ENCODE measurements at regions not wholly inside any gene's neighbourhood (a gene's known extent, or its start where the extent isn't known, plus 50 kb on each side); places are given as distances from the start of the nearest gene placed in this dataset.

DNA sequence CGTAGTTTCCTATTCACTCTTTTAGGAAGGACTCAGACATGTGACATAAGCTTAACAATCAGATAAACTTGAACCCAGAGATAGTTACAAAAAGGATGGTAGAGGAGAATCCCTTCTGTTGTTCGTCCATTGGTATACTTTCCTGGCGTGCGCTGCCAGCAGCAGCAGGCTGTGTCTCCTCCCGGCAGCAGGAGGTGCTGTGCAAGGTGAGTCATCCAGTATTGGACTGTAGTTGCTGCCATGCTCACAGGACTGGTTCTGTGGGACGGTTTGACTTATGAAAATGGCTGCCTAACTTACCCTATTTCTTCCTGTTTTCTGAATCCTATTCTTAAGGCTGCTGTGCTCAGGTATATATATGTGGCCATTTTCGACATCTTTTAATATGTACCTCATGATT lies 253.4 kb upstream of the LRRC3B start:
- DNase-seq (ENCODE audit: low read depth, low spot score), result no peak
- TF ChIP-seq SUZ12 (IDR thresholded peaks at IDR 0.05; ENCODE audit: extremely low read depth, insufficient read depth, insufficient read length) (no peak), YY1 (IDR thresholded peaks at IDR 0.05; ENCODE audit: insufficient read depth, insufficient read length) (no peak), ZNF274 (IDR thresholded peaks at IDR 0.05; ENCODE audit: low read depth, low read length) (no peak)
- H3K27me3 ChIP-seq (ENCODE audit: insufficient read depth, insufficient read length), result no peaks in the 10 kb centered on the region
- H3K36me3 ChIP-seq (ENCODE audit: insufficient read depth, insufficient read length, low read length), result no peaks in the 10 kb centered on the region
- H3K4me1 ChIP-seq (ENCODE audit: insufficient read depth, insufficient read length), result no peaks in the 10 kb centered on the region
- H3K9ac ChIP-seq (ENCODE audit: insufficient read length, low read depth), result no peak overlapping the region
- H3K4me3 ChIP-seq (ENCODE audit: insufficient read length, low read depth), result no peak overlapping the region
- no peaks in the 10 kb centered on the region for H3K9me3 ChIP-seq (ENCODE audit: insufficient read depth, low read length)

DNA sequence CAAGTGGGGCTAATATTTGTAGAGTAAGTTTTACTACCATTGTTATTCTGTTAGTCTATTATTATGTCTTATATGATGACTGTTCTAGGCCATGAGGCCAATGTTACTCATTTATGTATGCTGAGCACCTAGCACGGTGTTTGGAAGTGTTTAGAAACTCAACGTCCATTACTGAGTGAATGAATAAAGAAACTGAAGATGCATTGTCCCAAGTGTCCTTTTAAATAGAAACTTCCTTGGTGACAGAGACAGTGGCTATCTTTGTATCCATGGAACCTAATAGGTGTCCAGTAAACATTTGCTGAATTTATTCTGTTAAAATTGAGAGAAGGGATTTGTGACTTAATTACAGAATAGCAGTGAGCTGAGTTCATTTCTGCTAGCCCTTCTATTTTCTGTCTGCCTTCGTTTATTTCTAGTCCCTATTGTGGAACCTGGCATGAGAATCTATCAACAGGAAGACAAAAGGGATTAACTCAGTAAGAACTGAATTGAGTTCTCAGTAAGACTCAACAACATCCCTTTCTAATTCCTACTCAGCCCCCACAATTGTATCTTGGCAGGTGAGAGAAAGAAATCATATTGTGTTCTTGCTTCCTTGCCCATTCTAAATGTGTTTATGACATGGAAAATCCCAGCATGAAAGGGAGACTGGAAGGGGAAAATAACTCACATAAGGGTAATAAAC lies 246.6 kb upstream of the LRRC3B start:
- Histone ChIP-seq H3K4me1 (ENCODE audit: insufficient read depth, insufficient read length) (no peaks in the 10 kb centered on the region), H3K9ac (ENCODE audit: insufficient read length, low read depth) (no peak overlapping the region), H3K4me3 (ENCODE audit: insufficient read length, low read depth) (no peak overlapping the region), H3K36me3 (ENCODE audit: insufficient read depth, insufficient read length, low read length) (no peaks in the 10 kb centered on the region), H3K9me3 (ENCODE audit: insufficient read depth, low read length) (no peaks in the 10 kb centered on the region), H3K27me3 (ENCODE audit: insufficient read depth, insufficient read length) (no peaks in the 10 kb centered on the region)
- no peak for DNase-seq (ENCODE audit: low read depth, low spot score)
- TF ChIP-seq ZNF274 (IDR thresholded peaks at IDR 0.05; ENCODE audit: low read depth, low read length) (no peak), YY1 (IDR thresholded peaks at IDR 0.05; ENCODE audit: insufficient read depth, insufficient read length) (no peak), SUZ12 (IDR thresholded peaks at IDR 0.05; ENCODE audit: extremely low read depth, insufficient read depth, insufficient read length) (no peak)

DNA sequence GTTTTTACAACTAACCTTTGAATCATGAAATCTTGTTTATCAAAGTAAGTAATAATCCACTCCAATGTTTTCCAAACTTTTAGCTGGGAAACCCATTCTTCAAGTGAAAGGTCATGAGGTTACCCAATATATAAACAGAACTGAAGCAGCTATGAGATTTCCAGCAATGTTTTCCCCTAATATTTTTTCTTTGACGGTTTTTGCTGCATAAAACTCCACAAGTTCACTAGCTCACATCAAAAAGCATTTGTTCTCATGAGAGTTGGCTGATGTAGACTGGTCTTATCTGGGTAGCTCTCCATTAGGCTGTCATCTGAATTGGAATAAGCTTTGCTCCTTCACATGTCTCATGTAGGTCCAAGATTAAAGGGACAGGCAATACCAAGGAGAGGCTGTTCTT lies 241.2 kb upstream of the LRRC3B start:
- H3K9me3 ChIP-seq (ENCODE audit: insufficient read depth, low read length), result no peaks in the 10 kb centered on the region
- no peak overlapping the region for H3K4me3 ChIP-seq (ENCODE audit: insufficient read length, low read depth)
- H3K27me3 ChIP-seq (ENCODE audit: insufficient read depth, insufficient read length), result no peaks in the 10 kb centered on the region
- TF ChIP-seq YY1 (IDR thresholded peaks at IDR 0.05; ENCODE audit: insufficient read depth, insufficient read length) (no peak), ZNF274 (IDR thresholded peaks at IDR 0.05; ENCODE audit: low read depth, low read length) (no peak), SUZ12 (IDR thresholded peaks at IDR 0.05; ENCODE audit: extremely low read depth, insufficient read depth, insufficient read length) (no peak)
- no peaks in the 10 kb centered on the region for H3K4me1 ChIP-seq (ENCODE audit: insufficient read depth, insufficient read length)
- no peaks in the 10 kb centered on the region for H3K36me3 ChIP-seq (ENCODE audit: insufficient read depth, insufficient read length, low read length)
- no peak overlapping the region for H3K9ac ChIP-seq (ENCODE audit: insufficient read length, low read depth)
- no peak for DNase-seq (ENCODE audit: low read depth, low spot score)

DNA sequence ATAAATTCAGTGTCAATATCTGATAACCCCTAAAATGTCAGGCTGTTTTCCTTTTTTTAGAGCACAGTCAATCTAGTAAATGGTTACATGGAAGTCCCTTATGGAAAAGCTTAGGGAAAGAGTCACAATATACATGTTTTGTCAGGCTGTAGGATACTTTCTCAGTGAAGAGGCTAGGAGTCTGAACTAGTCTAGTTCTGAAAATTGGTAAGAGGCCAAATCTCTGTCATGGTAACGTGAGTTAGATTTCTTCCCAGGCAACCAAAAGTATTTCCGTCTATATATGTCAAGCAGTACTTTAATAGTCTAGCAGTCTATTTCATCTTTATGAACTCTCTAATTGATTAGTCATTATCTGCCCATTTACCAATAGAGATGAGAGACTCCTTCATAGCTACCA lies 215.9 kb upstream of the LRRC3B start:
- H3K9ac ChIP-seq (ENCODE audit: insufficient read length, low read depth), result no peak overlapping the region
- no peaks in the 10 kb centered on the region for H3K36me3 ChIP-seq (ENCODE audit: insufficient read depth, insufficient read length, low read length)
- no peaks in the 10 kb centered on the region for H3K27me3 ChIP-seq (ENCODE audit: insufficient read depth, insufficient read length)
- no peaks in the 10 kb centered on the region for H3K4me1 ChIP-seq (ENCODE audit: insufficient read depth, insufficient read length)
- no peak overlapping the region for H3K4me3 ChIP-seq (ENCODE audit: insufficient read length, low read depth)
- DNase-seq (ENCODE audit: low read depth, low spot score), result no peak
- TF ChIP-seq ZNF274 (IDR thresholded peaks at IDR 0.05; ENCODE audit: low read depth, low read length) (no peak), SUZ12 (IDR thresholded peaks at IDR 0.05; ENCODE audit: extremely low read depth, insufficient read depth, insufficient read length) (no peak), YY1 (IDR thresholded peaks at IDR 0.05; ENCODE audit: insufficient read depth, insufficient read length) (no peak)
- 0 out of 2 replicates have a peak, but pooled peaks cover 3% of the 10 kb centered on the region for H3K9me3 ChIP-seq (ENCODE audit: insufficient read depth, low read length)

DNA sequence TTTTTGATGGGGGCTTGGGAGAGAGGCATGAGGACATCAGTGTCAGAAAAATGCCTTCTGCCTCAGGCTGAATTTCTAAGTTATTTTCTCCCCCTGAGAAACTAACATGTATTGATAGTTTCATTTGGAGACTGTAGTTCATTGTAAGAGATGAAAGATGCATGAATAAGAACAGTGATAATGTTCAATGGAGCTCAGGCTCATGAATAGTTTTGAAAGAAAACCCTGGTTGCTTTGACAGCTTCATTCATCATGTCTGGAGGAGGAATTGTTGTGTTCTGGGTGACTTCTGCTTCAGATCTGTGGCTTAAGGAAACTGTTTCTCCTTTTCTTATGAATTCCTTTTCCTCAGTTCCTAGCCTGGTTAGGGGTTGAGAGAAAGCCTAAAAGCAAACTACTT lies 204.0 kb upstream of the LRRC3B start:
- TF ChIP-seq YY1 (IDR thresholded peaks at IDR 0.05; ENCODE audit: insufficient read depth, insufficient read length), result no peak
- TF ChIP-seq SUZ12 (IDR thresholded peaks at IDR 0.05; ENCODE audit: extremely low read depth, insufficient read depth, insufficient read length), result no peak
- TF ChIP-seq ZNF274 (IDR thresholded peaks at IDR 0.05; ENCODE audit: low read depth, low read length), result no peak
- Histone ChIP-seq H3K27me3 (ENCODE audit: insufficient read depth, insufficient read length) (no peaks in the 10 kb centered on the region), H3K36me3 (ENCODE audit: insufficient read depth, insufficient read length, low read length) (no peaks in the 10 kb centered on the region), H3K9ac (ENCODE audit: insufficient read length, low read depth) (no peak overlapping the region), H3K9me3 (ENCODE audit: insufficient read depth, low read length) (0 out of 2 replicates have a peak, but pooled peaks cover 3% of the 10 kb centered on the region), H3K4me1 (ENCODE audit: insufficient read depth, insufficient read length) (no peaks in the 10 kb centered on the region), H3K4me3 (ENCODE audit: insufficient read length, low read depth) (no peak overlapping the region)
- DNase-seq (ENCODE audit: low read depth, low spot score), result no peak

DNA sequence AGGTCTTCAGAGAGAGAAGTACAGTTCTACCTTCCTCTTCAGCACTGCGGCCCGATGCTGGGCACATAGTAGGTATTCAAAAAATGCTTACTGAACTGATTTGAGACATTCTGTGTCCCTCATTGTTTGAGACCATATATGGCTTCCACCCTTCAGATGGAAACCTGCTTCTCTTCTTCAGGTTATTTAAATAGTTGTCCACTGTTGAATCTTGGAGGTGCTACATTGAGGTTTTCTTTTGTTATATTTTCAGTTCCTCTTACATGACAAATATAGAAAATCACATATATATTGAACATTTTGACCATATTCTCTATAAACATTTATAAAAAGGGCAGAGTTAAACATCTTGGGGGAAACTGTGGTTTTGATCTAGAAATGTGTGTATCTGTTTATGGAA lies 200.2 kb upstream of the LRRC3B start:
- H3K4me1 ChIP-seq (ENCODE audit: insufficient read depth, insufficient read length), result no peaks in the 10 kb centered on the region
- H3K4me3 ChIP-seq (ENCODE audit: insufficient read length, low read depth), result no peak overlapping the region
- no peaks in the 10 kb centered on the region for H3K27me3 ChIP-seq (ENCODE audit: insufficient read depth, insufficient read length)
- no peak for DNase-seq (ENCODE audit: low read depth, low spot score)
- no peaks in the 10 kb centered on the region for H3K9me3 ChIP-seq (ENCODE audit: insufficient read depth, low read length)
- TF ChIP-seq ZNF274 (IDR thresholded peaks at IDR 0.05; ENCODE audit: low read depth, low read length) (no peak), SUZ12 (IDR thresholded peaks at IDR 0.05; ENCODE audit: extremely low read depth, insufficient read depth, insufficient read length) (no peak), YY1 (IDR thresholded peaks at IDR 0.05; ENCODE audit: insufficient read depth, insufficient read length) (no peak)
- H3K9ac ChIP-seq (ENCODE audit: insufficient read length, low read depth), result no peak overlapping the region
- no peaks in the 10 kb centered on the region for H3K36me3 ChIP-seq (ENCODE audit: insufficient read depth, insufficient read length, low read length)

DNA sequence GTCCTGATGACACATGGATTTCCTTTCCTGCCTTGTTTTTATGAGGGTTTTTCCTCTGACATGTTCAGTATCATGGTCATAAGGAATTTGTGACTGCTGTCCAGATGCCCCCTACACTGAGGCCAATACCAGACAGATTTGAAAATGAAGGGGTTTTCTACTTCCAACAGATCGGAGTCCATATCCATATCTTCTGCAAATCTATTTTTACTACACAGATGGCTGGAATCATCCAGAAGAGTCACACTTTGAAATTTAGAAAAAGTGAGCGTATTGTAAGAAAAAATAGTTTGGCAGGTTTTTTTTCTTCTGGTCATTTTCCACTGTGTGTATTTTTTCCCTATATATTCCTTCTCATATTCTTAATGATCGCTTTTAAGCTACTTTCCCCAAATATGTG lies 197.5 kb upstream of the LRRC3B start:
- Histone ChIP-seq H3K9me3 (ENCODE audit: insufficient read depth, low read length) (no peaks in the 10 kb centered on the region), H3K4me3 (ENCODE audit: insufficient read length, low read depth) (no peak overlapping the region), H3K27me3 (ENCODE audit: insufficient read depth, insufficient read length) (no peaks in the 10 kb centered on the region), H3K4me1 (ENCODE audit: insufficient read depth, insufficient read length) (no peaks in the 10 kb centered on the region), H3K9ac (ENCODE audit: insufficient read length, low read depth) (no peak overlapping the region), H3K36me3 (ENCODE audit: insufficient read depth, insufficient read length, low read length) (no peaks in the 10 kb centered on the region)
- TF ChIP-seq ZNF274 (IDR thresholded peaks at IDR 0.05; ENCODE audit: low read depth, low read length), result no peak
- no peak for TF ChIP-seq YY1 (IDR thresholded peaks at IDR 0.05; ENCODE audit: insufficient read depth, insufficient read length)
- TF ChIP-seq SUZ12 (IDR thresholded peaks at IDR 0.05; ENCODE audit: extremely low read depth, insufficient read depth, insufficient read length), result no peak
- DNase-seq (ENCODE audit: low read depth, low spot score), result no peak

Data from NT2/D1 (cell line).